Mononuclear cell (primary cell): ENCODE measurements at regions not wholly inside any gene's neighbourhood (a gene's known extent, or its start where the extent isn't known, plus 50 kb on each side); places are given as distances from the start of the nearest gene placed in this dataset.

Source experiments
- H3K27me3 ChIP-seq: 2 replicates; pipeline ENCODE4 v1.6.0; 2011; ENCODE audit warnings: low read length, control low read depth; ENCODE audit not compliant: insufficient read depth
- H3K4me1 ChIP-seq: 2 replicates; pipeline ENCODE4 v1.5.1; 2011; ENCODE audit warnings: mild to moderate bottlenecking, low read length, control low read depth; ENCODE audit not compliant: insufficient read depth
- H3K4me3 ChIP-seq: 2 replicates; pipeline ENCODE4 v1.5.1; 2011; ENCODE audit warnings: mild to moderate bottlenecking, low read length, moderate library complexity
- H3K9me3 ChIP-seq: 2 replicates; pipeline ENCODE4 v1.5.1; 2011; ENCODE audit warnings: low read depth, mild to moderate bottlenecking, control low read depth, low read length

DNA sequence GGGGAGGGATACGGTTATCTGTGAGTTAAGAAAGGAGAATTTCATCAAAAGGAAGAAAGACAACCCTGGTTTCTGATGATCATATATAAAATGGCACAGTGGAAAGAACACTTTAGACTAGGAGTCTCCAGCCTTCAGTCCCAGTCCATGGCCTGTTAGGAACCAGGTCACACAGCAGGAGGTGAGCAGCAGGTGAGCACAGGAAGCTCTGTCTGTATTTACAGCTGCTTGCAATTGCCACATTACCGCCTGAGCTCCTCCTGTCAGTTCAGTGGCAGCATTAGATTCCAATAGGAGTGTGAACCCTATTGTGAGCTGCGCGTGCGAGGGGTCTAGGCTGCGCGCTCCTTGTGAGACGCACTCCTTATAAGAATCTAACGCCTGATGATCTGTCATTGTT lies 137.9 kb downstream of the BTG1 start:
- H3K27me3 ChIP-seq: no peaks in the 10 kb centered on the region
- no peak overlapping the region for H3K4me3 ChIP-seq
- no peaks in the 10 kb centered on the region for H3K4me1 ChIP-seq
- no peaks in the 10 kb centered on the region for H3K9me3 ChIP-seq

DNA sequence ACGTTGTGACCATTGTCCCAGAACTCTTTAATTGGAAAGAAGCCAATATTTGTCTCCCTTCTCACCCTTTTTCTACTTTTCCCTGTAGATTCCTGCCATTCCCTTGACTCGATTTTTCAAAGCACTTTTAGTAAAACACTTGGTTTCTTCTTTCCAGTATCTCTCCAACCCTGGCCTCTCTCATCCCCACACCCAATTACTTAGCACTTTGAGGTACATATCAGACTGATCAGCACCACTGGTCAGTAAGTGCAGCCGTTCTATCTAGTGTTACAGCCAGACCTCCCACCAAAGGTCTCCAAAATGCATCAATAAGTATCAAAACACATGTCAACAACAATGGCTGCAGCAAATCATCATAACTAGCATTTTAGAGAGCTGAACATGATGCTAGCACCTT lies 141.9 kb downstream of the BTG1 start:
- Histone ChIP-seq H3K9me3 (no peaks in the 10 kb centered on the region), H3K4me3 (no peak overlapping the region), H3K4me1 (peaks cover 4% of the 10 kb centered on the region), H3K27me3 (no peaks in the 10 kb centered on the region)

DNA sequence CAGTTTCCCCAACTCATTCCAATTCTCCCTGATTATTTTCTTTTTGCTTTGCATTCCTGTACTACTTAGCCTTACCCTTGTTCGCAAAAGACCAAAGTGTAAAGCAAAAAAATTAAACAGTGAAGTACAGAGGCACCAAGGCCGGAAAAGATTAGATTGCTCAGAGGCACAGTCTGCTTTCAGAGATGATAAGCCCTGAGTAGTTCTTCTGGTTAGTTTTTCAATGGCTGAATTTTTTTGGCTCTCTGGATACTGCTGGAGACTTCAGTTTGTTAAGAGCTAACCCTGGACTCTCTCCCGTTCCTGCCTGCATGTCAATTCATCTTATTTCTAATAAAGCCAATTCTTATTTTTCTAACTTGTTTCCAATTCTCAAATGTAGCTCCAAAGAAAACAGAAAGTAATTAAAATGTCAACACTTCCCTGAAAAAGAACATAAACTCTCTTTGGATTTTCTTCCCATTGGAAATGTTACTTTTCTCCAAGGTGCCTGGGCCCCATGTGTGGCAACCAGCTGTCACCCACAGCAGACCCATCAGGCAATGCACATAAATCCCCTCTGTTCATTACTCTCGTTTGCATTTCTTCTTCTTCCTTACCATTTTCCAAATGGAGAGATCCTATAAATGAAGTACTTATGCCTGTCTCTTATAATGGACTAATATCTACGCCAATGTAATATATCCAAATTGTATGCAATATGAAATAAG lies 142.8 kb downstream of the BTG1 start:
- Histone ChIP-seq H3K27me3 (no peaks in the 10 kb centered on the region), H3K9me3 (no peaks in the 10 kb centered on the region), H3K4me3 (no peak overlapping the region), H3K4me1 (peaks cover 4% of the 10 kb centered on the region)

DNA sequence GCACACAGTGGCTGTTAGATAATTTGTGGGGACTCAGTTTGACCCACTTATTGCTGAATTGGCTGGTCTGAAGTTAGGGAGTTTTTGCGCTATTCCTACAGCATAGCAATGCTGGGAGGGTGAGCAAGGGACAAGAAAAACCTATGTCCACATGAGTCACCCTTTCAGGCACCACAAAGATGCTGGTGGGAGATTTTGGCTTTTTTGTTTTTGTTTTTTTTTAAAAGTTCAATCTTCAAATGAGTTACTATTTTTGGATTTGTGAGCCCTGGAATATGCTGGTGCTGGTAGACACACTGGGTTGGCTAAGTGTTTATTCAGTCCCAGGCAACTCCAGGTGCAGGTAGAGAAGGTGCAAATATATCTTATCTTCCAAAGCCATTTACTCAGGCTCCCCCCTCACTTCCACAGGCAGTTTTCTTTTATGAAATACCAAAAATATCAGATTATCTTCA lies 143.4 kb downstream of the BTG1 start:
- H3K4me1 ChIP-seq: peaks cover 4% of the 10 kb centered on the region
- no peak overlapping the region for H3K4me3 ChIP-seq
- no peaks in the 10 kb centered on the region for H3K27me3 ChIP-seq
- H3K9me3 ChIP-seq: no peaks in the 10 kb centered on the region

DNA sequence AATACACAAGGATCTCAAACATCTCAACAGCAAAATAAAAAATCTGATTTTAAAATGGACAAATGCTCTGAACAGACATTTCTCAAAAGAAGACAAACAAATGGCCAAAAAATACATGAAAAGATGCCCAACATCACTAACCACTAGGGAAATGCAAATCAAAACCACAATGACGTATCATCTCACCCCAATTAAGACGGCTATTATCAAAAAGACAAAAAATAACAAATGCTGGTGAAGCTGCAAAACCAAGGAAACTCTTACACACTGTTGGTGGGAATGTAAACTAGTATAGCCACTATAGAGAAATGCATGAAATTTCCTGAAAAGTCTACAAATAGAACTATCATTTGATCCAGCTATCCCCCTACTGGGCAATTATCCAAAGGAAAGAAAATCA lies 145.0 kb downstream of the BTG1 start:
- Histone ChIP-seq H3K9me3 (no peaks in the 10 kb centered on the region), H3K4me1 (peaks cover 4% of the 10 kb centered on the region), H3K4me3 (no peak overlapping the region), H3K27me3 (no peaks in the 10 kb centered on the region)

DNA sequence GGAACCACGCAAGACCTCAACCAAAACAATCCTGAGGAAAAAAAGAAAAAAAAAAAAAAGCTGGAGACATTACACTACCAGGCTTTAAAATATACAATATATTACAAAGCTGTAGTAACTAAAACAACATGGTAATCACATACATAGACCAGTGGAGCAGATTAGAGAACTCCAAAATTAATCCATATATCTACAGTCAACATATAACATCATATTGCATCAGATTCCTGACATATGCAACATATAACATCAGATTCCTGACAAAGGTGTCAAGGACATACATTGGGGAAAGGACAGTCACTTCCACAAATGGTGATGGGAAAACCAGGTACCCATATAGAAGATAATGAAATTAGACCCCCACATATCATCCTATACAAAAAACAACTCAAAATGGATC lies 145.8 kb downstream of the BTG1 start:
- peaks cover 4% of the 10 kb centered on the region for H3K4me1 ChIP-seq
- H3K4me3 ChIP-seq: no peak overlapping the region
- H3K9me3 ChIP-seq: no peaks in the 10 kb centered on the region
- no peaks in the 10 kb centered on the region for H3K27me3 ChIP-seq

DNA sequence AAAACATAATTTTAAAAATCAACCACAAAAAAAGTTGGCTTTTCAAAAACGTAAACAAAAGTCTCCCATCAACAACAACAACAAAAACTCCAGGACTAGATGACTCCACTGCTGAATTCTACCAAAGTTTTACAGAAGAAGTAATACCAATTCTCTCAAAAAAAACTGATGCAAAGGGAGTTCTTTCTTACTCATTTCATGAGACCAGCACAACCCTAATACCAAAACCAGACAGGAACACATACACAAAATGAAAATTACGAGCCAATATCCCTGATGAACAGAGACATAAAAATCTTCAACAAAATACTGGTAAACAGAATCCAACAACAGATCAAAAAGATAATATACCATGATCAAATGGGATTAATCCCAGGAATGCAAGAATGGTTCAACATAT lies 147.3 kb downstream of the BTG1 start:
- H3K9me3 ChIP-seq: no peaks in the 10 kb centered on the region
- H3K4me1 ChIP-seq: peaks cover 4% of the 10 kb centered on the region
- H3K4me3 ChIP-seq: no peak overlapping the region
- no peaks in the 10 kb centered on the region for H3K27me3 ChIP-seq

DNA sequence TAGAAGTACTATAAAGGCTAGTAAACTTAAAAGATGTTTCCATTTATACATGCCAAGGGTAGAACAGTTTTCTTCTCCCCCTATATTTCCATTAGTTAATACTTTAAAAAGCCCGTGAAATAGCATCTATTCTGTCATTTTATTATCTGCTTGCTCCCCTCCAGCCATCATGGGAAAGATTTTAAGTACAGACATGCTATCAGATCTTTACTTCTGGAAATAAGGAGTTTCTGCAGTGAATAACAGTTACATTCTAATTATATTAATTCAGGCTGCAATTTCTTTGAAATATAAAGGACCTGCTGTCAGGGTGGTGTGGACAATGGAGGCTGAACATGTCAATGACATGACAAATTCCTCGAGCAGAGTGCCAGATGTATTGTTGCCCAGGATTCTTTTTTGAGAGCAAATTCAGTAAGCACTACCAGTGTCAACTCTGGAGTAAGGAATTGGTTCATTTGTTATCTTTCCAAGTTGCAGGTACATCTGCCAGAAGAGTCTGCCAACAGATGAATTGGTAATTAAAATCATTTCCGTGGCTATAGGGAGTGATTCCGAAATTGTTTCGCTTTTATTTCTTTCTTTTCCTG lies 151.3 kb downstream of the BTG1 start:
- H3K4me1 ChIP-seq: no peaks in the 10 kb centered on the region
- H3K27me3 ChIP-seq: no peaks in the 10 kb centered on the region
- no peak overlapping the region for H3K4me3 ChIP-seq
- no peaks in the 10 kb centered on the region for H3K9me3 ChIP-seq

DNA sequence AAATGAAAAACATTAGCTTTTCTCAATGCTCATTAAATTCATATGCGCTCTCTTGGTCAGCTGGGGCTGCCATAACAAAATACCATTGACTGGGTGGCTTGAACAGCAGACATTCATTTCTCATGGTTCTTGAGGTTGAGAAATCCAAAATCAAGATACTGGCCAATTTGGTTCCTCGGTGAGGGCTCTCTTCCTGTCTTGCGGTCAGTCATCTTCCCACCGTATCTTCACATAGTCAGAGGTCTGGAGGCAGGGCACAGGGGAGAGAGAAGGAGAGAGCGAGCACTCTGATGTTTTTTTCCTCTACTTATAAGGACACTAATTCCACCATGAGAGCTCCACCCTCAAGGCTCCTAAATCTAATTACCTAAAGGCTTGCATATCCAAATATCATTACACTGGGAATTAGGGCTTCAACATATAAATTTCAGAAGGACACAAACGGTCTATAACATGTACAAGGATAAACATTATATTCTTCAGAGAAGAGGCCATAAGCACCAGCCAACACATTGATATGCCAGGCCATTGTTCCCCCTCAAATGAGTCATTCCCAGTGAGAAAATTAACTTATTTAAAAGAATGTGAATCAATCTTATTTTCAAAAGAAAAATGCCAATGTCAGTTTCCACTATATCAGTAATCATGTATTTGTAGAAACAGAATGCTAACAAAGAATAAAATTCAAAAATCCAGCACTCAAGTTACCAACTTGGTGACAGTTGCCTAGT lies 152.2 kb downstream of the BTG1 start:
- H3K4me1 ChIP-seq: no peaks in the 10 kb centered on the region
- no peaks in the 10 kb centered on the region for H3K27me3 ChIP-seq
- H3K9me3 ChIP-seq: no peaks in the 10 kb centered on the region
- H3K4me3 ChIP-seq: no peak overlapping the region

DNA sequence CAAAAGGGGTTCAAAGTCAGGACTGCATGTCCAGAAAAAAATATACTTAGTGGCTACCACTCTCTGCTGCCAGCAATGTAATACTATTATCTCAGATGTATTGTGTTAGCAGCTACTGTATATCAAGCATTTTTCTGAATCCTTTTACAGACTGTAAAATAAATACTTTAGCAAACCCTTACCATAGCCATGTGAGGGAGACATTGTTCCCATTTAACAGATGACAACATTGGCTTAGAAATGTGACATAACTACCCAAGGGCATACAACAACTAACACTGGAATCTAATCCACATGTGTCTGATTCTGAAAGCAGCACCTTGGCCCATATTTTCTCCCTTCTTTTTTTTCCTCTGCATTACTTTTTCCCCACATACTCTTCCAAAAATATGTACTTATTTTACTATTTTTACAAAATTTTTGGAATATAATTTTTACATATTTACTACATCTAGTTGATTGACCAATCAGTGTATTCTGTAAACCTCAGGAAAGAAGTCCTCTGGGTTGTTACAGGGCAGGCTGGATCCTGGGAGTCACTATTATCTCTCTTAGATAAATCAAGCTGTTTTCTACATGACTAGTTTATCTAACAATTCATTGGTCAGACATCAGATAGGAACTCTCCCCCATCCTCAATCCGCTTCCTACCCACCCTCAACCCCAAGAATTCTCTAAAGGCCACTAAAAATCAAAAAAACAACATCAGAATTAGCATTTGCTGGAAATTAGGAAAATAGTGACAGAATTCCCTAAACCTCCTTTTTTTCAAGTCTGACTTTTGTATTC lies 154.1 kb downstream of the BTG1 start:
- H3K27me3 ChIP-seq: no peaks in the 10 kb centered on the region
- H3K4me3 ChIP-seq: no peak overlapping the region
- H3K4me1 ChIP-seq: peaks cover 4% of the 10 kb centered on the region
- H3K9me3 ChIP-seq: no peaks in the 10 kb centered on the region

DNA sequence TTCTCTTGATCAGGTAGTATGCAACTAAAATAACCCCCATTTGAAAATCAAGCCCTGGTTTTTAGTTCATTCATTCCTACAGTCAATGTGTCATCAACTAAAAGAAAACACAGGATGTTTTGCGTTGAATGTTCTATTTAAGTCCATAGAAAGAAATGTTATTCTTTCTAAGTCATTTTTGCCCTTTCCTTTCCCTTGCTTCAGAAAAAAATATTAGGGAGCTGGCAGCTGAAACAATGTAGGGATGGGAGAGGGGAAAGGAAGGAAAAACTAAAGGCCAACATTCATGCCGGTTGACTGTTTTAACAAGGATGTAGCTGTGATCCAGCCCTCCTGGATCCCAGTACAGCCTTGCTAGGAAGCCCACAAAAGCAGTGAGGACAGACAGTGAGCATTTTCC lies 155.1 kb downstream of the BTG1 start:
- H3K4me3 ChIP-seq: no peak overlapping the region
- H3K9me3 ChIP-seq: no peaks in the 10 kb centered on the region
- peaks cover 4% of the 10 kb centered on the region for H3K4me1 ChIP-seq
- no peaks in the 10 kb centered on the region for H3K27me3 ChIP-seq

DNA sequence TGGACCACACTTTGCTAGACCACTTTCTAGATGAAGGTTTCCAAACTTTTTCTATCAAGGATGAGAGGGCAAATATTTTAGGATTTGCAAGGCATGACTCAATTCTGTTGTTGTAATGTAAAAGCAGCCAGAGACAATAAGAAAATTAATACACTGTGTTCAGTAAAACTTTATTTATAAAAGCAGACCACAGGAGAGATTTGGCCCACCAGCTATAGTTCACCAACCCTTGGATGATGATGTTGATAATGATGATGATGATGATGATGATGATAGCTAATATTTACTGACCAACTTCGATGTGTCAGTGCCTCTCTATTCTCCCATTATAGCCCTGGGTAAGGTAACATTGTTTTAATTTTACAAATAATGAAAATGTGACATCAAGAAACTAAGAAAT lies 156.5 kb downstream of the BTG1 start:
- no peaks in the 10 kb centered on the region for H3K27me3 ChIP-seq
- no peak overlapping the region for H3K4me3 ChIP-seq
- peaks cover 4% of the 10 kb centered on the region for H3K4me1 ChIP-seq
- no peaks in the 10 kb centered on the region for H3K9me3 ChIP-seq

DNA sequence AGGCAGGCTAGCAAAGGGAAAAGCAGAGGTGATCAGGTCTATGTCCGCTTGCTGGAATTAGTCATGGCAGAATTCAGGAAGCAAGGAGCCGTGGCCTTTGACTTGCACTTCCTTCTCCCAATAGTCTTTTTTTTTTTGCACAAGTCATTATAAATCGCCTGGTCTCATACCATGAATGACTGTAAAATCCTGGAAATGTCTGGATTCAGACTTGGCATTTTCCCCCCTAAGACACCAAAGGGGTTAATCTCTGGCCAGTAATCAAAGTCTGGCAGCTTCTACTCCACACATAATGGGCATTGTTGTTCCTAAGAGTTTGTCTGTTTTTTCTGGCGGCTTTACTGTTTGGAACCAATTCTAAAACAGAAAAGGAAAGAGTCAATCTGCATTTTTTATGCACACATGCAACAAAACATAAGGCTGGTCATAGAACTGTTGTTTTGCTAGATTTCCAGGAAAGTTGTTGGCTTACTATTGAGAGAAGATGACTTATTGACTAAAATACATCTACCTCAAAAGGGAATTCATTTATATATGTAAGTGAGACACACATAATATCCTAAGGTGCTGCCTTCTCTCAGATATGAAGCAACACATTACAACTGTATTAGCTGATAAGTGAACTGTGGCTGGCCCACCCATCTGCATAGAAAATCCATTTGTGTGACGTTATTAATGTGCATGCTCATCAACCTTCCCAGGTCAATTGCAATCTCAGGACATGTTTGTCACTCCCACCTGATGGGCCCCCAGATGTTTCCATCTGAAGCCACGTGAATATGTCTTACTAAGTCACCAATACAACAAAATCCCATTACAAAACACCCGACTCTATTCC lies 157.3 kb downstream of the BTG1 start:
- Histone ChIP-seq H3K9me3 (no peaks in the 10 kb centered on the region), H3K4me3 (no peak overlapping the region), H3K27me3 (no peaks in the 10 kb centered on the region), H3K4me1 (peaks cover 4% of the 10 kb centered on the region)

DNA sequence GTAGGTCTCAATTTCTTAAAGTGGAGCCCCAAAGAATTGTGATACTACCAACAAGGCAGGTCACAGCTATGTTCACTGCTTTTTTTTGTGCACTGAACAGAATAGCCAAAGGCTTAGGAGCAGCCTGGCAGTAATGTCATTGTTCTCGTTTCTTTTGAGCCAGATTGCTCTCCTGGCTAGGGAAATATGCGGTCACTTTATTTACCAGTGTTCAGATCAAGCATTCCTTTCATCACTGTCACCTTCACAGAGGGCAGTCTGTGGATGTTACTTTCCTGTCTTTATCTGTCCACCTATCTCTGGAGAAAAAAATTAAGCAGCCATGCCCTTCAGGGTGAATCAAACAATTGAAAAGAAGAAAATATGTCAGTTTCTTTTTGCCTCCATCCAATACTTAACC lies 159.6 kb downstream of the BTG1 start:
- H3K9me3 ChIP-seq: no peaks in the 10 kb centered on the region
- H3K27me3 ChIP-seq: no peaks in the 10 kb centered on the region
- no peak overlapping the region for H3K4me3 ChIP-seq
- H3K4me1 ChIP-seq: peaks cover 4% of the 10 kb centered on the region
